HG03025 (cell line): ENCODE measurements at regions not wholly inside any gene's neighbourhood (a gene's known extent, or its start where the extent isn't known, plus 50 kb on each side); places are given as distances from the start of the nearest gene placed in this dataset.

ENCODE experiments used
- ATAC-seq: cut with Tn5 transposase; IDR thresholded peaks from one replicate; pipeline ENCODE4 v1.9.1; 2021; ENCODE audit warnings: mild to moderate bottlenecking, moderate library complexity; ENCODE audit not compliant: unreplicated experiment, low FRiP score

- ATAC-seq: no peak
Observed at GRCh38 chr3:102078401-102078800, 229.1 kb downstream of the NFKBIZ start.

DNA sequence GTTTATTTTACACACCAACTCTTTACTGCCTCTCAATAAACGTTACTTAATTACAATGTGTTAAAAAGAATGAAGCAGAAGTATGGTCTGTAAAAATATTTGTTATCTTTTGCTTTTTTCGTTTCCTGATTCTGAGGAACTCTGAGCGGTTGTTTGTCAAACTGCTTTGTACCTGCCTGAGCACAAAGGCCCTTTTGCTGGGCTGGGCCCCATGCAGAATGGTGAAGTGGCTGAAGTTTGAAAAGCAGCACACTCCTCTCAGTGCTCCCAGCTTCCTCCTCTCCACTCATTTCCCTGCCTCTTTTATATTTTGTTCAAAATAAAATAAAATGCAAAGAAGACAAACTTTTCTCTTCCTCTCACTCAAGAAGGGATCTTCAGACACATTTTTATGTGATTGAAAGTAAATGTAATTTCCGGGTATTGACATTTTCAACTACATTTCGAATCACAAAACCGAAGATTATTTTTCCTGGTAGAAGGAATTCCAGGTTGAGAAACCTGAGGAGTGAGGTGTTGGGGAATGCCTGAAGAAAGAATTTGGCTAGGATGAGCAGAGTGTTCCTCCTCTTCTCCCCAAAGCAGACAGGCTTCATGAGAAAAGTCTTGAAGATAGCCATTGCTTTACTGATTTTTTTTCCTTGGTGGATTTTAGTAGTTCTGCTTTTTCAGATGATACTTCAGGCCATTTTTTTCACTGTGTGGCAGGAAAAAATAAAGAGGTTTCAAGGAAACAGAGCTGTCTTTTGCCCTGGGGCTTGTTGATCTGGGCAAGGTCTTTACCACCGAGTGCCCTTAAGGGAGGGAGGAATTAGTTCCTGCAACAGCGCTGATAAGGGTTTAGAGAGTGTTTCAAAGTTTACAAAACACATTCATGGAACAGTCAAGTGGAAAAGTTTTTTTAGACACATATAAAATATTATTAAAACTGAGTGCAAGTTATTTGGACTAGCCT lies 229.8 kb downstream of the NFKBIZ start:
- no peak for ATAC-seq

GRCh38 chr3:102079809-102080197 lies 230.5 kb downstream of the NFKBIZ start:
- no peak for ATAC-seq

DNA sequence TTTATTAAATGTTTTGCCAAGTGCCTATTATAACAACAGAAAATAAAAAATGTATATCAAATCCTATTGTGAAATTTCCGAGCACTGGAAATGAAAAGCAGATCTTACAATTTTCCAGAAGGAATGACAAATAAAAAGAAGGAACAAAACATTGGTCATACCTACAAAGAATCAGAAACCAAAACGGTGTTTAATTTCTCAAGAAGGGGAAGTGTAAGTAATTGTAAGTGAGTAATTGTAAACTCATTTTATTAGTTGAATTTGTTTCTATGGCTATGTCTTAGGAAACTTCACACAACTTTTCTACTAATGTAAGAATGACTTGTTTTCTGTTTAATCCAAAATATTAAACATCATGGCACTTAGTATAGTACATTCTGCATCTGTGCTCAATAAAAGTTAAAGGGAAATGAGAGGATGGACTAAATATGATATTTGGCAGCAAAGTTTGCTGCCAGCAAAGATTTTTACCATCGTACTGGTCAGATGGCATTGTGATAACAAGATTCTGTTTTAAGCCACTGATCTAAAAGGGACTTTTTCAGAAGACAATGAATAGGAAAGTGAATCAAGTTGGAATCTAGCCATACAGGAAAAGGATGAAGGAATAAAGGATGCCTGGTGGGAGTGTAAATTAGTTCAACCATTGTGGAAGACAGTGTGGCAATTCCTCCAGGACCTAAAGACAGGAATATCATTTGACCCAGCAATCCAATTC lies 232.4 kb downstream of the NFKBIZ start:
- no peak for ATAC-seq

DNA sequence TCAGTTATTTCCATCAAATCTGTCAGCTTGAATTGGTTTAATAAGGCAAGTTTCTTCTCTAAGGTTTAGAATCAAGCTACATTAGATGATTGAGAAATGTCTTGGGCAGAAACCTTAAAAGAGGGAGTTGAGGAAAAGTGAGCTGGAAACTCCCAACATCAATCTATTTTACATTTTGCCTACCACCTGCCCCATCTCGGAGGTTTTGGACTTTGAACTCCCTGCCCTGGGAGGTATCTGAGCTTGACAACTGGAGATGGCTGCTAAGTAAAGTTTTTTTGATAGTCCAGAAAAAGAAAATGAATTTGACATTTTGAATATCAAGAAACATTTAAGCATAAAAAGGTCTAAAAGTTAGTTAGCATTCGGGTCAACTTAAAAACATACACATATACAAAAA lies 234.2 kb downstream of the NFKBIZ start:
- ATAC-seq: no peak

- no peak for ATAC-seq
Observed at GRCh38 chr3:102084006-102084405, 234.7 kb downstream of the NFKBIZ start.

DNA sequence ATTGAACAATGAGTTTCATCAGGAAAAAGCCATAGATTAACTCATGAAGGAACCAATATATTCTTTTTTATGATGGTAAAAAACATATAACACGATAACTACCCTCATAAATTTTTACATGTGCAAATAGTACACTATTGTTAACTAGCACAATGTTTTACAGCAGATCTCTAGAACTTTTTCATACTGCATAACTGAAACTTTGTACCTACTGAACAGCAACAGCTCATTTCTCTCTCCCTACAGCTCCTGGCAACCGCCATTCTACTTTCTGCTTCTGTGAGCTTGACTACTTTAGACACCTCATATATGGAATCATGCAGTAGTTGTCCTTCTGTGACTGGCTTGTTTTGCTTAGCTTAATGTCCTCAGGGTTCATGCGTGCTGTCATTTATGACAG lies 235.4 kb downstream of the NFKBIZ start:
- ATAC-seq: no peak

- no peak for ATAC-seq
Observed at GRCh38 chr3:102085431-102086176, 236.3 kb downstream of the NFKBIZ start.

GRCh38 chr3:102087236-102087635 lies 237.9 kb downstream of the NFKBIZ start:
- no peak for ATAC-seq

DNA sequence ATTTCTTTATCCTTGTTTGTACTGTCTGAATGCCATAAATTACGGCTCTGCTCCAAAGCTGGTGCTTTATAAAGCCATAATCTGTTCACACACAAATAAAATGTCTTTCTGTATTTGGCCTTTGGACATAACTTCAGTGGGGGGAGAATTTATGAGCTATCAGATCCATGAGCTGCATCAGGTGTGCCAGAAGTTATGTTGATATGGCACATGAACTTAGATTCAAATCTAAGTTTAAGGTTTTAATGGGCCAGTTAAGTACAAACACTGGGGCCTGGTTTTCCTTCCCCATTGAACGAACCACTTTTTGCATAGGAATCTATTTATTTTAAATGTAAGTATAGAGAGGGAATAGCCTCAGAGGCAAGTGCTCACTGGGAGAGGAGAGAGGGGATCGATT lies 239.9 kb downstream of the NFKBIZ start:
- no peak for ATAC-seq

- no peak for ATAC-seq
Observed at GRCh38 chr3:102089904-102090720, 240.8 kb downstream of the NFKBIZ start.

- ATAC-seq: no peak
Observed at GRCh38 chr3:102090721-102091045, 241.4 kb downstream of the NFKBIZ start.

- ATAC-seq: no peak
Observed at GRCh38 chr3:102091358-102091757, 242.0 kb downstream of the NFKBIZ start.

GRCh38 chr3:102092617-102093466 lies 243.5 kb downstream of the NFKBIZ start:
- ATAC-seq: no peak

GRCh38 chr3:102094506-102094905 lies 245.2 kb downstream of the NFKBIZ start:
- ATAC-seq: no peak

GRCh38 chr3:102095383-102095782 lies 246.1 kb downstream of the NFKBIZ start:
- ATAC-seq: no peak

DNA sequence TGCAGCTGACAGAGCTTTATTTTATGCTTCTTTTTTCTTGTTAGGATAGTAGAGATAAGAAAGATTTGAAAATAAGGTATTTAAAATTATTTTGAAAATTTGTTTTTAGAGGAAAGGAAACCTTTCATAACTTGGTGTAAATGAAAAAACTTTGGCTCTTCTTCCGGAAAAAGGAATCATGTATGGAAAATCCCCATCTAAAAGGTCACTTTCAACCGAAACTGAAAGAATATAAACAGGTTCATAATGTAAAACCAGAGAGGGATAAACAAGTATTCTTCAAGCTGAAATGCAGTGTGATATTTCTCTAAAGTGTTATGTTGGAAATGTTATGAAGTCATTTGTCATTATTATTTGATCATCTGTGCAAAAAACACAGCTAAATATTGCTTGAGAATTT lies 246.8 kb downstream of the NFKBIZ start:
- no peak for ATAC-seq

DNA sequence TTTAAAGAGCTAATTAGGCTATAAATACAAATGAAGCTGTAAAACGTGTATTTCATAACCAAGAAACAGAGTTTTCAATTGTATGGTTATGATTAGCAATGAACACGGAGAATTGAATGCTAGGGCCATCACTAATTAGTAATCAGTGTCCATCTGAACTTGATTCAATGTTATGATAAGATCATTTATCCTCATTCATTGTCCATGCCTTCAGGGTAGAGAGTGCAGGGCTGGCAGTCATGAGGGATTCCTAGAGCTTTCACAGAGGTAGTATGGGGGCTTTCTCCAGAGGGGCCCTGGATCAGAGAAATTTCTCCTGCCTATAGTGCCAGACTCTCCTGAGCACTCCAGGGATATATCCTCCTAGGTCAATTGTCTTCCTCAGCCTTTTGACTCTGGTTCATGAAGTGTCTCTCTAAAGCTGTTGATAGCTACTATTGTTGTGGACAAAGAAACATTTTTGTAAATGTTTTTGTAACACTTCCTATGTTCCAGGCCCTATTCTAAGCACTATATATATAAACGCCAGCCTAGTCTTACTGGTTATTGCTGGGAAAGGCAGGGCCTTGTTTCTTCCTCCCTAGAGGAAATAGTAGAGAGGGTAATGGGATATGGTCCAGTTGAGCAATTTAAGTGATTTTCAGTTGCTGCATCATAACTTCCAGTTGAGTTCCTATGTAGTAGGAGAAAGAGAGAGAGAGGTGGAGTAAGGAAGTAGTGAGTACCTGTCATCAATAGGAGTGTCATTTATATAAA lies 249.0 kb downstream of the NFKBIZ start:
- no peak for ATAC-seq

DNA sequence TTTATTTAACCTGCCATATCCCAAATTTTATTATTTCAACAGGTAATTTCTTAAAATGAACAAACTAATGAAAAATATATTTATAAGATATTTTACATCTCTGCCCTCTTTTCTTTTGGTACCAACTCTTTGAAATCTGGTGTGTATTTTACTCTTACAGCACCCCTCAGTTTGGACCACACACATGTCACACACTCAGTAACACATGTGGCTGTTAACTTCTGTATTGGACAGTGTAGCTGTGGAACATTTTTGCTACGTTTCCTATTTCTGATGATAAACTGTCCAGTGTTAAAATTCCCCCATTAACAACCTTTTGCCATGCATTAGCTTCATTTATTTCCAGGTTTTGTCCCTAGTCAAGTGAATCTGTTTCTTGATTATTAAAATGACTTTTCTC lies 250.6 kb downstream of the NFKBIZ start:
- no peak for ATAC-seq
